Mesendoderm (in vitro differentiated cells): ENCODE measurements at regions not wholly inside any gene's neighbourhood (a gene's known extent, or its start where the extent isn't known, plus 50 kb on each side); places are given as distances from the start of the nearest gene placed in this dataset.

Experiments used
- DNase-seq: peaks from one replicate; pipeline ENCODE4 v3.0.0; 2013
- H2AK5ac ChIP-seq: 2 replicates; pipeline ENCODE4 v1.6.1; 2013; ENCODE audit warnings: low read length, inconsistent platforms
- H2BK120ac ChIP-seq: 2 replicates; pipeline ENCODE4 v1.6.1; 2013; ENCODE audit warnings: low read depth, mild to moderate bottlenecking, low read length, moderate library complexity, mixed read lengths
- H2BK15ac ChIP-seq: replicated peaks from 2 replicates; pipeline ENCODE4 v1.6.1; 2013; ENCODE audit warnings: low read depth, mild to moderate bottlenecking, moderate library complexity
- H2BK5ac ChIP-seq: 2 replicates; pipeline ENCODE4 v1.6.1; 2013; ENCODE audit warnings: low read length, inconsistent platforms
- H3K18ac ChIP-seq: 2 replicates; pipeline ENCODE4 v1.6.1; 2013; ENCODE audit warnings: mild to moderate bottlenecking, low read length, mixed read lengths
- H3K23ac ChIP-seq: one replicate; pipeline ENCODE4 v1.6.1; 2013; ENCODE audit warnings: low read length
- H3K27ac ChIP-seq: 2 replicates; pipeline ENCODE4 v1.5.1; 2013; ENCODE audit warnings: low read depth, mild to moderate bottlenecking, inconsistent platforms, low read length, moderate library complexity
- H3K27me3 ChIP-seq: 2 replicates; pipeline ENCODE4 v1.6.1; 2013; ENCODE audit warnings: low read length, control low read depth, mild to moderate bottlenecking, inconsistent platforms; ENCODE audit not compliant: insufficient read depth, poor library complexity
- H3K36me3 ChIP-seq: 2 replicates; pipeline ENCODE4 v1.6.1; 2013; ENCODE audit warnings: low read length, inconsistent platforms; ENCODE audit not compliant: control insufficient read depth, insufficient read depth
- H3K4ac ChIP-seq: one replicate; pipeline ENCODE4 v1.6.1; 2013; ENCODE audit warnings: low read depth, mild to moderate bottlenecking, low read length, moderate library complexity
- H3K4me1 ChIP-seq: 2 replicates; pipeline ENCODE4 v1.6.1; 2013; ENCODE audit warnings: low read depth, low read length, inconsistent platforms; ENCODE audit not compliant: control insufficient read depth
- H3K4me2 ChIP-seq: 2 replicates; pipeline ENCODE4 v1.6.1; 2013; ENCODE audit warnings: low read length
- H3K4me3 ChIP-seq: 2 replicates; pipeline ENCODE4 v1.5.1; 2013; ENCODE audit warnings: mild to moderate bottlenecking, low read length
- H3K56ac ChIP-seq: one replicate; pipeline ENCODE4 v1.6.1; 2013; ENCODE audit warnings: low read length
- H3K79me1 ChIP-seq: 2 replicates; pipeline ENCODE4 v1.6.1; 2013; ENCODE audit warnings: low read length, inconsistent platforms
- H3K79me2 ChIP-seq: 2 replicates; pipeline ENCODE4 v1.6.1; 2013; ENCODE audit warnings: mild to moderate bottlenecking, low read length; ENCODE audit not compliant: control insufficient read depth, insufficient read depth
- H3K9ac ChIP-seq: 2 replicates; pipeline ENCODE4 v1.6.1; 2013; ENCODE audit warnings: low read length, inconsistent platforms
- H4K5ac ChIP-seq: one replicate; pipeline ENCODE4 v1.6.1; 2013; ENCODE audit warnings: low read length
- H4K8ac ChIP-seq: one replicate; pipeline ENCODE4 v1.6.1; 2013; ENCODE audit warnings: low read depth, mild to moderate bottlenecking, control low read depth, low read length, moderate library complexity
- WGBS: extraction: QIAGEN DNeasy Blood & Tissue Kit; methylation state at CpG from one replicate; pipeline ENCODE4 v1.1.7; 2013; ENCODE audit warnings: low lambda C conversion rate, missing lambda C conversion rate; ENCODE audit not compliant: insufficient coverage; ENCODE audit errors: extremely low coverage; 5-methylcytosine and 5-hydroxymethylcytosine counted together

GRCh38 chr16:63311313-63311712 lies 1275.1 kb upstream of the CDH8 start:
- H3K4ac ChIP-seq, result no peak overlapping the region
- no peak overlapping the region for H3K4me3 ChIP-seq

GRCh38 chr16:63302811-63303210 lies 1266.6 kb upstream of the CDH8 start:
- H4K8ac ChIP-seq, result no peak overlapping the region
- no peaks in the 10 kb centered on the region for H3K4me1 ChIP-seq
- H4K5ac ChIP-seq, result no peak overlapping the region
- H3K18ac ChIP-seq, result no peak overlapping the region
- no peaks in the 10 kb centered on the region for H3K36me3 ChIP-seq
- no peak overlapping the region for H3K23ac ChIP-seq
- WGBS, result no CpG with 5 or more reads among the region's 2 CpGs
- H2BK15ac ChIP-seq, result no peak overlapping the region
- no peak overlapping the region for H3K4me3 ChIP-seq
- peak; percentile 45 for DNase-seq
- no peaks in the 10 kb centered on the region for H3K79me2 ChIP-seq
- no peak overlapping the region for H2AK5ac ChIP-seq
- no peaks in the 10 kb centered on the region for H3K27me3 ChIP-seq
- H3K27ac ChIP-seq, result no peak overlapping the region
- no peak overlapping the region for H3K9ac ChIP-seq
- no peak overlapping the region for H3K4ac ChIP-seq
- H3K79me1 ChIP-seq, result no peaks in the 10 kb centered on the region
- no peak overlapping the region for H2BK120ac ChIP-seq
- H3K56ac ChIP-seq, result no peak overlapping the region
- no peak overlapping the region for H3K4me2 ChIP-seq
- no peak overlapping the region for H2BK5ac ChIP-seq

More at GRCh38 chr16:63311313-63311712, 1275.1 kb upstream of the CDH8 start:
- Histone ChIP-seq H2AK5ac (no peak overlapping the region), H3K4me2 (no peak overlapping the region), H3K56ac (no peak overlapping the region), H3K23ac (no peak overlapping the region), H4K8ac (no peak overlapping the region), H2BK5ac (no peak overlapping the region), H3K27me3 (no peaks in the 10 kb centered on the region), H3K18ac (no peak overlapping the region), H3K4me1 (no peaks in the 10 kb centered on the region), H4K5ac (no peak overlapping the region), H3K9ac (no peak overlapping the region), H3K27ac (no peak overlapping the region), H3K36me3 (no peaks in the 10 kb centered on the region), H2BK15ac (no peak overlapping the region), H2BK120ac (no peak overlapping the region), H3K79me2 (no peaks in the 10 kb centered on the region), H3K79me1 (no peaks in the 10 kb centered on the region)
- no CpG with 5 or more reads among the region's 3 CpGs for WGBS
- peak; percentile 10 for DNase-seq

- no peaks in the 10 kb centered on the region for H3K79me2 ChIP-seq
- H3K79me1 ChIP-seq, result no peaks in the 10 kb centered on the region
- H3K18ac ChIP-seq, result no peak overlapping the region
- H3K4me1 ChIP-seq, result no peaks in the 10 kb centered on the region
- H3K4ac ChIP-seq, result no peak overlapping the region
- 100% methylated on average over 1 of the region's 1 CpG for WGBS
- no peaks in the 10 kb centered on the region for H3K36me3 ChIP-seq
- no peaks in the 10 kb centered on the region for H3K27me3 ChIP-seq
- no peak overlapping the region for H2AK5ac ChIP-seq
- no peak overlapping the region for H2BK15ac ChIP-seq
- no peak overlapping the region for H2BK5ac ChIP-seq
- H4K8ac ChIP-seq, result no peak overlapping the region
- no peak overlapping the region for H3K9ac ChIP-seq
- H3K4me3 ChIP-seq, result no peak overlapping the region
- H4K5ac ChIP-seq, result no peak overlapping the region
- no peak overlapping the region for H3K56ac ChIP-seq
- no peak overlapping the region for H3K4me2 ChIP-seq
- no peak overlapping the region for H3K27ac ChIP-seq
- no peak overlapping the region for H3K23ac ChIP-seq
- no peak for DNase-seq
- no peak overlapping the region for H2BK120ac ChIP-seq
Observed at GRCh38 chr16:63301349-63301748, 1265.1 kb upstream of the CDH8 start.

GRCh38 chr16:63298993-63299392 lies 1262.8 kb upstream of the CDH8 start:
- H3K4me3 ChIP-seq, result no peak overlapping the region
- H3K9ac ChIP-seq, result no peak overlapping the region
- no peak overlapping the region for H2AK5ac ChIP-seq
- no peak overlapping the region for H2BK15ac ChIP-seq
- H3K79me2 ChIP-seq, result no peaks in the 10 kb centered on the region
- H3K36me3 ChIP-seq, result no peaks in the 10 kb centered on the region
- no peak overlapping the region for H3K4me2 ChIP-seq
- no peak overlapping the region for H2BK120ac ChIP-seq
- H3K27ac ChIP-seq, result no peak overlapping the region
- no peak overlapping the region for H3K18ac ChIP-seq
- no peak for DNase-seq
- H2BK5ac ChIP-seq, result no peak overlapping the region
- H3K56ac ChIP-seq, result no peak overlapping the region
- no peaks in the 10 kb centered on the region for H3K4me1 ChIP-seq
- no peak overlapping the region for H3K23ac ChIP-seq
- no CpG with 5 or more reads among the region's 1 CpG for WGBS
- no peaks in the 10 kb centered on the region for H3K79me1 ChIP-seq
- no peaks in the 10 kb centered on the region for H3K27me3 ChIP-seq
- no peak overlapping the region for H4K8ac ChIP-seq
- H4K5ac ChIP-seq, result no peak overlapping the region
- H3K4ac ChIP-seq, result no peak overlapping the region

- DNase-seq, result no peak
- Histone ChIP-seq H2BK5ac (no peak overlapping the region), H3K27me3 (no peaks in the 10 kb centered on the region), H2BK120ac (no peak overlapping the region), H3K4me2 (no peak overlapping the region), H3K4ac (no peak overlapping the region), H3K4me3 (no peak overlapping the region), H3K23ac (no peak overlapping the region), H3K79me2 (no peaks in the 10 kb centered on the region), H2BK15ac (no peak overlapping the region), H4K8ac (no peak overlapping the region), H3K18ac (no peak overlapping the region), H3K36me3 (no peaks in the 10 kb centered on the region), H4K5ac (no peak overlapping the region), H3K27ac (no peak overlapping the region), H3K4me1 (no peaks in the 10 kb centered on the region), H2AK5ac (no peak overlapping the region), H3K79me1 (no peaks in the 10 kb centered on the region), H3K56ac (no peak overlapping the region), H3K9ac (no peak overlapping the region)
- WGBS, result no CpG with 5 or more reads among the region's 11 CpGs
Observed at GRCh38 chr16:63292036-63292435, 1255.8 kb upstream of the CDH8 start.

- no peak overlapping the region for H2AK5ac ChIP-seq
- DNase-seq, result peak; percentile 70
- H3K4me2 ChIP-seq, result no peak overlapping the region
- no peak overlapping the region for H3K4me3 ChIP-seq
- H3K23ac ChIP-seq, result no peak overlapping the region
- H2BK15ac ChIP-seq, result no peak overlapping the region
- no peaks in the 10 kb centered on the region for H3K4me1 ChIP-seq
- H3K27me3 ChIP-seq, result no peaks in the 10 kb centered on the region
- H3K4ac ChIP-seq, result no peak overlapping the region
- H2BK120ac ChIP-seq, result no peak overlapping the region
- no peaks in the 10 kb centered on the region for H3K79me2 ChIP-seq
- H3K79me1 ChIP-seq, result no peaks in the 10 kb centered on the region
- H4K8ac ChIP-seq, result no peak overlapping the region
- no peak overlapping the region for H3K9ac ChIP-seq
- WGBS, result no CpG with 5 or more reads among the region's 16 CpGs
- H4K5ac ChIP-seq, result no peak overlapping the region
- no peak overlapping the region for H2BK5ac ChIP-seq
- H3K36me3 ChIP-seq, result no peaks in the 10 kb centered on the region
- H3K56ac ChIP-seq, result no peak overlapping the region
- no peak overlapping the region for H3K18ac ChIP-seq
- no peak overlapping the region for H3K27ac ChIP-seq
Observed at GRCh38 chr16:63289834-63290460, 1253.7 kb upstream of the CDH8 start.
